OCI-LY3 (cell line): ENCODE measurements at regions not wholly inside any gene's neighbourhood (a gene's known extent, or its start where the extent isn't known, plus 50 kb on each side); places are given as distances from the start of the nearest gene placed in this dataset.

Source experiments
- EZH2phosphoT487 ChIP-seq: fragments of 200-600 bp; shearing (Covaris generic); IDR thresholded peaks from 2 replicates; pipeline ENCODE4 v1.6.1; 2018; ENCODE audit warnings: antibody characterized with exemption, mixed run types, low read depth
- TF ChIP-seq, protein P1 (sequence below): fragments of 200-600, 300-600 bp; sonication (generic); IDR thresholded peaks from 2 replicates; pipeline ENCODE4 v1.5.1; 2014; ENCODE audit warnings: antibody characterized with exemption, low read length, low read depth

DNA sequence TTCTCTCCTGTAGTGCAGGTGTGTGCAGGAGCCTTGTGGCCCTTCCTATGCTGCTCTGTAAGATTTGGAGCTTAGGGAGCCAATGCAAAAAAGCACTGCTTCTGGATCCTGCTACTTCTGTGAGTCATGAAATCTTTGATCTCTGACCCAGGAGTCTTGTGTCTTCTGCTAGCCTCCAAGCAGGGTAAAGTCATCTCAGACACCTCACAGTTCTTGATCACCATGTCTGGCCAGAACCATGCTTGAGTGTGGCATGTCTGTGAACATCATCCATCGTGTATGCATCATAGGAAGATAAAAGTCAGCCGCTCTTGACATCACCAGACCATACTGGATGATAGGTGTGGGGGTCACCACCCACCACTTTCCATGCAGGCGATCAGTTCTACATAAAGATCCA lies 247.8 kb downstream of the RPLP1 start:
- TF ChIP-seq, protein P1, sequence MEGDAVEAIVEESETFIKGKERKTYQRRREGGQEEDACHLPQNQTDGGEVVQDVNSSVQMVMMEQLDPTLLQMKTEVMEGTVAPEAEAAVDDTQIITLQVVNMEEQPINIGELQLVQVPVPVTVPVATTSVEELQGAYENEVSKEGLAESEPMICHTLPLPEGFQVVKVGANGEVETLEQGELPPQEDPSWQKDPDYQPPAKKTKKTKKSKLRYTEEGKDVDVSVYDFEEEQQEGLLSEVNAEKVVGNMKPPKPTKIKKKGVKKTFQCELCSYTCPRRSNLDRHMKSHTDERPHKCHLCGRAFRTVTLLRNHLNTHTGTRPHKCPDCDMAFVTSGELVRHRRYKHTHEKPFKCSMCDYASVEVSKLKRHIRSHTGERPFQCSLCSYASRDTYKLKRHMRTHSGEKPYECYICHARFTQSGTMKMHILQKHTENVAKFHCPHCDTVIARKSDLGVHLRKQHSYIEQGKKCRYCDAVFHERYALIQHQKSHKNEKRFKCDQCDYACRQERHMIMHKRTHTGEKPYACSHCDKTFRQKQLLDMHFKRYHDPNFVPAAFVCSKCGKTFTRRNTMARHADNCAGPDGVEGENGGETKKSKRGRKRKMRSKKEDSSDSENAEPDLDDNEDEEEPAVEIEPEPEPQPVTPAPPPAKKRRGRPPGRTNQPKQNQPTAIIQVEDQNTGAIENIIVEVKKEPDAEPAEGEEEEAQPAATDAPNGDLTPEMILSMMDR = no peak
- no peak for TF ChIP-seq EZH2phosphoT487
